Mesendoderm (in vitro differentiated cells): ENCODE measurements at regions not wholly inside any gene's neighbourhood (a gene's known extent, or its start where the extent isn't known, plus 50 kb on each side); places are given as distances from the start of the nearest gene placed in this dataset.

ENCODE experiments used
- DNase-seq: peaks from one replicate; pipeline ENCODE4 v3.0.0; 2013
- H2AK5ac ChIP-seq: 2 replicates; pipeline ENCODE4 v1.6.1; 2013; ENCODE audit warnings: low read length, inconsistent platforms
- H2BK120ac ChIP-seq: 2 replicates; pipeline ENCODE4 v1.6.1; 2013; ENCODE audit warnings: low read depth, mild to moderate bottlenecking, low read length, moderate library complexity, mixed read lengths
- H2BK15ac ChIP-seq: replicated peaks from 2 replicates; pipeline ENCODE4 v1.6.1; 2013; ENCODE audit warnings: low read depth, mild to moderate bottlenecking, moderate library complexity
- H2BK5ac ChIP-seq: 2 replicates; pipeline ENCODE4 v1.6.1; 2013; ENCODE audit warnings: low read length, inconsistent platforms
- H3K18ac ChIP-seq: 2 replicates; pipeline ENCODE4 v1.6.1; 2013; ENCODE audit warnings: mild to moderate bottlenecking, low read length, mixed read lengths
- H3K23ac ChIP-seq: one replicate; pipeline ENCODE4 v1.6.1; 2013; ENCODE audit warnings: low read length
- H3K27ac ChIP-seq: 2 replicates; pipeline ENCODE4 v1.5.1; 2013; ENCODE audit warnings: low read depth, mild to moderate bottlenecking, inconsistent platforms, low read length, moderate library complexity
- H3K27me3 ChIP-seq: 2 replicates; pipeline ENCODE4 v1.6.1; 2013; ENCODE audit warnings: low read length, control low read depth, mild to moderate bottlenecking, inconsistent platforms; ENCODE audit not compliant: insufficient read depth, poor library complexity
- H3K36me3 ChIP-seq: 2 replicates; pipeline ENCODE4 v1.6.1; 2013; ENCODE audit warnings: low read length, inconsistent platforms; ENCODE audit not compliant: control insufficient read depth, insufficient read depth
- H3K4ac ChIP-seq: one replicate; pipeline ENCODE4 v1.6.1; 2013; ENCODE audit warnings: low read depth, mild to moderate bottlenecking, low read length, moderate library complexity
- H3K4me1 ChIP-seq: 2 replicates; pipeline ENCODE4 v1.6.1; 2013; ENCODE audit warnings: low read depth, low read length, inconsistent platforms; ENCODE audit not compliant: control insufficient read depth
- H3K4me2 ChIP-seq: 2 replicates; pipeline ENCODE4 v1.6.1; 2013; ENCODE audit warnings: low read length
- H3K4me3 ChIP-seq: 2 replicates; pipeline ENCODE4 v1.5.1; 2013; ENCODE audit warnings: mild to moderate bottlenecking, low read length
- H3K56ac ChIP-seq: one replicate; pipeline ENCODE4 v1.6.1; 2013; ENCODE audit warnings: low read length
- H3K79me1 ChIP-seq: 2 replicates; pipeline ENCODE4 v1.6.1; 2013; ENCODE audit warnings: low read length, inconsistent platforms
- H3K79me2 ChIP-seq: 2 replicates; pipeline ENCODE4 v1.6.1; 2013; ENCODE audit warnings: mild to moderate bottlenecking, low read length; ENCODE audit not compliant: control insufficient read depth, insufficient read depth
- H3K9ac ChIP-seq: 2 replicates; pipeline ENCODE4 v1.6.1; 2013; ENCODE audit warnings: low read length, inconsistent platforms
- H4K5ac ChIP-seq: one replicate; pipeline ENCODE4 v1.6.1; 2013; ENCODE audit warnings: low read length
- H4K8ac ChIP-seq: one replicate; pipeline ENCODE4 v1.6.1; 2013; ENCODE audit warnings: low read depth, mild to moderate bottlenecking, control low read depth, low read length, moderate library complexity
- WGBS: extraction: QIAGEN DNeasy Blood & Tissue Kit; methylation state at CpG from one replicate; pipeline ENCODE4 v1.1.7; 2013; ENCODE audit warnings: low lambda C conversion rate, missing lambda C conversion rate; ENCODE audit not compliant: insufficient coverage; ENCODE audit errors: extremely low coverage; 5-methylcytosine and 5-hydroxymethylcytosine counted together

DNA sequence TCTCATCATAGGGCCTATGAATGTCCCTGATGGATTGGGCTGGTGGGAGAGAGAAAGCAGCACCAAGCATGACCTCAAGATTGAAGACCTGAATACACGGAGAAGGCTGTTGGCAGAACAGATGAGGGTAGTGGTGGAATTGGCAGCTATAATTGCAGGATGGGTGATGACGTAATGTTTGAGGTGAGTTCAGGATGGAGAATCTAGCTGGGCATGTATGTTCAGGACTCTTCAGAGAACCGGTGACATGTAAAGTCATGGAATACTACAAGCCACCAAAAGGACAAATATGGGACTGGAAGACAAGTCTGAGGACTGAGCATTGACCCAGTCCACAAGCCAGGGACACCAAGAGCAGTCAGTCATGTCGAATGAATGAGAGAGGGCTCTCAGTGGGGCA lies 999.8 kb upstream of the TMEM132C start:
- DNase-seq, result no peak
- Histone ChIP-seq H2BK120ac (no peak overlapping the region), H2BK5ac (no peak overlapping the region), H4K8ac (no peak overlapping the region), H3K4me3 (no peak overlapping the region), H4K5ac (no peak overlapping the region), H3K4me2 (no peak overlapping the region), H3K4ac (no peak overlapping the region), H3K18ac (no peak overlapping the region), H3K27me3 (no peaks in the 10 kb centered on the region), H3K79me2 (no peaks in the 10 kb centered on the region), H3K9ac (no peak overlapping the region), H3K36me3 (no peaks in the 10 kb centered on the region), H2BK15ac (no peak overlapping the region), H3K79me1 (no peaks in the 10 kb centered on the region), H3K23ac (no peak overlapping the region), H2AK5ac (no peak overlapping the region), H3K27ac (no peak overlapping the region), H3K56ac (no peak overlapping the region), H3K4me1 (no peaks in the 10 kb centered on the region)
- WGBS, result no CpG with 5 or more reads among the region's 4 CpGs

DNA sequence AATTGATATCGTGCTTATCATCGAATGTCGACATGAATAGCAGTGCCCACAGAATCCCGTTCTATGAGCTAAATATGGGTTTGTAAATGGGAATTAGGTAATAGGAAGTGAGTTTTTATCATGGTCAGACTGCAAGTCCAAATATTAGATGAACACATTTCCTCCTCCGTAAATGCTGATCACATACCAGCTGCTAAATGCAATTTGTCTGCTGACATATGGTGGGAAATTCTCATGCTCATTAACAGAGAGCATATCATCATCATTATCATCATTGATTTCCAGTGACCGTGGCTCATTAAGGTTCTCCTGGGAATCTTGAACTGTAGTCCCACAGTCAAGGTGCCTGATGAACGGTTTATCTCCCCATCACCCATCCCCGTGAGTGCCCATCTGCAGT lies 998.8 kb upstream of the TMEM132C start:
- no peaks in the 10 kb centered on the region for H3K79me2 ChIP-seq
- no peaks in the 10 kb centered on the region for H3K36me3 ChIP-seq
- no peak overlapping the region for H2BK5ac ChIP-seq
- H3K4me1 ChIP-seq, result no peaks in the 10 kb centered on the region
- no peak overlapping the region for H3K18ac ChIP-seq
- no peak for DNase-seq
- H3K9ac ChIP-seq, result no peak overlapping the region
- H2BK15ac ChIP-seq, result no peak overlapping the region
- no peak overlapping the region for H3K27ac ChIP-seq
- no peak overlapping the region for H3K23ac ChIP-seq
- no CpG with 5 or more reads among the region's 8 CpGs for WGBS
- H2AK5ac ChIP-seq, result no peak overlapping the region
- no peaks in the 10 kb centered on the region for H3K79me1 ChIP-seq
- no peak overlapping the region for H2BK120ac ChIP-seq
- H4K8ac ChIP-seq, result no peak overlapping the region
- no peaks in the 10 kb centered on the region for H3K27me3 ChIP-seq
- H3K4me3 ChIP-seq, result no peak overlapping the region
- no peak overlapping the region for H3K4me2 ChIP-seq
- H3K4ac ChIP-seq, result no peak overlapping the region
- H4K5ac ChIP-seq, result no peak overlapping the region
- no peak overlapping the region for H3K56ac ChIP-seq

DNA sequence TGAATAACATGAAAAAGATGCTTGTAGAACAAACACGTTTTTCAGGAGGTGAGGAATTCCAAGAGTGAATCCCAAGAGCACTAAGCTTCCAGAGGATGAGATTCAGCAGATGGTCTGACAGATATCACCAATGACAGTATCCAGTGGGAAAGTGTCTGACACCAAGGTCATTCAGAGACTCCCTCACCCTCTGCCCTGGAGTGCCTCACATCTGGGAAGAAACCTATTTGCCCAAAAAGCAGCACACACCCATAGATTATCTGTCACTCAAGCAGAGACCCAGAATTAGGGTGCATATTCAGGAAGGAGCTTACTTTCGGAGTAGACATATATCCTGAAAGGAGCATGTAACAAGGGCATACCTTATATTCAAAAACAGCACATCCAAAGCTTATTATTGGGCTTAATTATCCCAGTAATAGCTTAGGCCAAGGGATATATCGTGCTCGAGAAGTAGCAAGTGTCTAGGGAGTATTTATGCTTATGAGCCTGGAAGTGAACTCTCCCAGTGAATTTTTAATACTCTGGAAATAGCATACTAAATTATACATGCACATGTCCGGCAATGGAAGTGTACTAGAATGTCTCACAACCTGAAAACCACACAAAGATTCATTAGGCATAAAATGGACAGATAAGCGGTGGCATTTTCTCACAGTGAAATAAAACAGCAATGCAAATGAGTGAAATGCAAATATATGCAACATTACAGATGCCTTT lies 998.1 kb upstream of the TMEM132C start:
- no peak for DNase-seq
- Histone ChIP-seq H2AK5ac (no peak overlapping the region), H3K4me1 (no peaks in the 10 kb centered on the region), H2BK120ac (no peak overlapping the region), H3K79me2 (no peaks in the 10 kb centered on the region), H2BK15ac (no peak overlapping the region), H3K36me3 (no peaks in the 10 kb centered on the region), H3K27me3 (no peaks in the 10 kb centered on the region), H3K4me2 (no peak overlapping the region), H4K5ac (no peak overlapping the region), H3K27ac (no peak overlapping the region), H3K79me1 (no peaks in the 10 kb centered on the region), H3K9ac (no peak overlapping the region), H3K56ac (no peak overlapping the region), H2BK5ac (no peak overlapping the region), H4K8ac (no peak overlapping the region), H3K18ac (no peak overlapping the region), H3K23ac (no peak overlapping the region), H3K4ac (no peak overlapping the region), H3K4me3 (no peak overlapping the region)
- no CpG with 5 or more reads among the region's 6 CpGs for WGBS

DNA sequence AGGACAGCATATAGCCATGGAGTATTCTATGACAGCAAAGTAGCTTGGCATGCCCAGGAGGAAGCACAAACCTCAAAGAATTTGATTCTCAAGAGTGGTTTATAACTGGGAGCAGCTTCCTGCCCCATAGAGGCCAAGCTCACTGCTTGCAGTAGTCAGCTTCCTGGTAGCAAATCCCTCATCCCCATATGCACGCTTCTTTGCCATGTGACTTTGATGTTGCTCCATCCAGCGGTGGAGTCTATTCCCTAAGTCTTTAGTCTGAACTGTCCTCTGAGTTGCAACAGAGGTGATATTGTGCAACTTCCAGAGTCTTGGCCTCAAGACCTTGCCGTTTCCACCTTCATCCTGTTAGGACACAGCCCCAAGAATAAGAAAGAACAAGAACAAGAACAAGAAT lies 996.8 kb upstream of the TMEM132C start:
- Histone ChIP-seq H2AK5ac (no peak overlapping the region), H4K8ac (no peak overlapping the region), H3K4me3 (no peak overlapping the region), H3K23ac (no peak overlapping the region), H3K27ac (no peak overlapping the region), H3K4me1 (no peaks in the 10 kb centered on the region), H2BK5ac (no peak overlapping the region), H3K79me2 (no peaks in the 10 kb centered on the region), H3K27me3 (no peaks in the 10 kb centered on the region), H3K4ac (no peak overlapping the region), H2BK120ac (no peak overlapping the region), H3K4me2 (no peak overlapping the region), H3K79me1 (no peaks in the 10 kb centered on the region), H3K56ac (no peak overlapping the region), H2BK15ac (no peak overlapping the region), H3K36me3 (no peaks in the 10 kb centered on the region), H4K5ac (no peak overlapping the region), H3K9ac (no peak overlapping the region), H3K18ac (no peak overlapping the region)
- no CpG with 5 or more reads among the region's 3 CpGs for WGBS
- no peak for DNase-seq

GRCh38 chr12:127271776-127272175 lies 995.2 kb upstream of the TMEM132C start:
- Histone ChIP-seq H3K27me3 (no peaks in the 10 kb centered on the region), H3K4me1 (no peaks in the 10 kb centered on the region), H3K27ac (no peak overlapping the region), H2BK5ac (no peak overlapping the region), H3K4me3 (no peak overlapping the region), H3K79me1 (no peaks in the 10 kb centered on the region), H3K56ac (no peak overlapping the region), H2BK120ac (no peak overlapping the region), H3K9ac (no peak overlapping the region), H3K79me2 (no peaks in the 10 kb centered on the region), H3K18ac (no peak overlapping the region), H3K36me3 (no peaks in the 10 kb centered on the region), H4K8ac (no peak overlapping the region), H3K4ac (no peak overlapping the region), H2BK15ac (no peak overlapping the region), H3K23ac (no peak overlapping the region), H4K5ac (no peak overlapping the region), H3K4me2 (no peak overlapping the region), H2AK5ac (no peak overlapping the region)
- no CpG with 5 or more reads among the region's 10 CpGs for WGBS
- no peak for DNase-seq

GRCh38 chr12:127272864-127273263 lies 994.1 kb upstream of the TMEM132C start:
- Histone ChIP-seq H3K36me3 (no peaks in the 10 kb centered on the region), H3K4me2 (no peak overlapping the region), H3K56ac (no peak overlapping the region), H3K27me3 (no peaks in the 10 kb centered on the region), H2BK120ac (no peak overlapping the region), H3K79me2 (no peaks in the 10 kb centered on the region), H3K18ac (no peak overlapping the region), H3K9ac (no peak overlapping the region), H3K4me3 (no peak overlapping the region), H3K4me1 (no peaks in the 10 kb centered on the region), H3K4ac (no peak overlapping the region), H4K8ac (no peak overlapping the region), H2BK5ac (no peak overlapping the region), H2AK5ac (no peak overlapping the region), H2BK15ac (no peak overlapping the region), H3K79me1 (no peaks in the 10 kb centered on the region), H4K5ac (no peak overlapping the region), H3K27ac (no peak overlapping the region), H3K23ac (no peak overlapping the region)
- no peak for DNase-seq
- WGBS, result no CpG with 5 or more reads among the region's 2 CpGs
